Activated CD4-positive, alpha-beta T cell treated with anti-CD3 and anti-CD28 coated beads, Interleukin-2, amount 10 ng/mL, durations not matched to agents 7 days and 5 days (primary cell): ENCODE measurements at regions not wholly inside any gene's neighbourhood (a gene's known extent, or its start where the extent isn't known, plus 50 kb on each side); places are given as distances from the start of the nearest gene placed in this dataset.

ENCODE experiments used
- CTCF ChIA-PET: fragments of 350-600 bp; sonication (Branson Sonifier 250); formaldehyde crosslinking; loops from one replicate; lab custom pipeline; 2021; ENCODE audit warnings: antibody characterized with exemption; lab: Charles Lee
- POLR2A ChIA-PET: fragments of 350-600 bp; sonication (Branson Sonifier 250); formaldehyde crosslinking; loops from one replicate; lab custom pipeline; 2021; ENCODE audit warnings: antibody characterized with exemption; lab: Charles Lee
- DNase-seq: peaks from one replicate; pipeline ENCODE4 v3.0.0-alpha.2; 2020
- H3K27ac Mint-ChIP-seq: one replicate; pipeline ENCODE4 v1.8.0; 2021; ENCODE audit warnings: mild to moderate bottlenecking, moderate library complexity, mixed read lengths
- H3K27me3 Mint-ChIP-seq: one replicate; pipeline ENCODE4 v1.8.0; 2021; ENCODE audit warnings: mixed read lengths
- H3K36me3 Mint-ChIP-seq: one replicate; pipeline ENCODE4 v1.8.0; 2021; ENCODE audit warnings: low read depth, mixed read lengths
- H3K4me1 Mint-ChIP-seq: one replicate; pipeline ENCODE4 v1.8.0; 2021; ENCODE audit warnings: mixed read lengths
- H3K4me3 Mint-ChIP-seq: one replicate; pipeline ENCODE4 v1.8.0; 2021; ENCODE audit warnings: mild to moderate bottlenecking, moderate library complexity, mixed read lengths
- H3K9me3 Mint-ChIP-seq: one replicate; pipeline ENCODE4 v1.8.0; 2021; ENCODE audit warnings: mixed read lengths

DNA sequence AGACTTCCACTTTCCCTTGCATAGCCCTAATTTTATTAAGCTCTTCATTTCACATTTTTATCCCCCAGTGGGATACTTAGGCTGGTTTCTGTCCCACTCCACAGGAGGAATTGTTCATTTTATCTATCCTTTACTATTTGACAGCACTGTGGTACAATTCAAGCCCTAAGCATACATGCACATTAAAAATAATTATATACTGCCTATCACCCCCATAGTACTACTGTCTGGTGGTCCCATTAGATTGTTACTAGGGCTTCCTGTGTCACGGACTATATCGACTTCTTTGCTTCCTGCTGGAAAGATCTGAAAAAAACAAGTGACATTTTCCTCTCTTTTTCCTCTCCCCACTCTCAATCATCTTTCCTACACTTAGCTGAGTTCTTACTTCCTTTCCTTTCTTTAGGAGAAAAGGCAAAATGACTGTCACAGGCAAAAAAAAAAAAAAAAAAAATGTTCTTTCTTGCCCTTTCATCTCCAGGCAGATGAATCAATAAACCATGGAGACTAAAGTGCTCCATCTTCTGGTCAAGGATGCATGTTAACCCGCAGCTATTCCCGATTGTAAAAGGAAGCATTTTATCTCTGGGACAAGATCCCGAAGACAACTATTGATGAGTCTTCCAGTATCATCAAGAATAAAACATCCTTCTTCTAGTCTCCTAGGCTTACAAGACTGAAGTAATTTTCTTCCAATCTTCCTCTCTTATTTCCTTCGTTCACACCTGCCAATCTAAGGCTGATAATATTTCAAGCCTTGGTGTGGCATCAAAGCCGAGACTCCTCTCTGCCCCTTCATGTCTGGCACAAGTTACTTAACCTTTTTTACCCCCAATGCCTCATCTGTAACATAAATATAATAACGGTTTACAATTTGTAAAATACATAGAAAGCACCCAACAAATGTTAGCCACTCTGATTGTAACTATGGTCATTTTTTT, 94.4 kb upstream of the PLEKHG7 start:
- Mint-ChIP-seq H3K36me3 (no peaks in the 10 kb centered on the region), H3K27ac (no peak overlapping the region), H3K4me3 (no peak overlapping the region), H3K4me1 (peaks cover 14% of the 10 kb centered on the region), H3K27me3 (no peaks in the 10 kb centered on the region), H3K9me3 (peaks cover 3% of the 10 kb centered on the region)
- ChIA-PET POLR2A (no interaction called here), CTCF (interaction anchor here (0.6 to 1.3 kb wide), 6 partner anchors 15 to 1226 kb away, joined by 3 to 4 read pairs (median 3); no protein-coding TSS in a partner anchor)
- DNase-seq: no peak

DNA sequence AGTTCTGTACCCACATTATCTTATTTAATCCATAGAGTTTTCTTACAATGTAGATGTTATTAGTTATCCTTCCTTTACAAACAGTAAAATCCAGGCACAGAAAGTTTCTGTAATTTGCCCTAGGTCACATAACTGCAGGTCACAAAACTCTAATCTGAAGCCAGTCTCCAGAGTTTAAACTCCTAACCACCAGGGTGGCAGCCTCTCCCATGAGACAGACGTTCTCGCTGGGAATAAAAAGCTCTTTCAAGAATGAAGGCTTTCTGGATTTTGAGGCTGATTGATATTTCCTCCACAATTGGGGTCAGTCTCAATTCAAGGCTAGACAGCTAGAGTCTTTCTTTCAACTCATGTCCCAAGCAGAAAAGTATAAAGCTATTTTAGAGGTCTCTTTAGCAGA, 95.8 kb upstream of the PLEKHG7 start:
- ChIA-PET POLR2A (no interaction called here), CTCF (no interaction called here)
- Mint-ChIP-seq H3K27me3 (no peaks in the 10 kb centered on the region), H3K4me1 (peaks cover 17% of the 10 kb centered on the region), H3K9me3 (peaks cover 7% of the 10 kb centered on the region), H3K27ac (no peak overlapping the region), H3K4me3 (no peak overlapping the region), H3K36me3 (peaks cover 6% of the 10 kb centered on the region)
- DNase-seq: no peak

DNA sequence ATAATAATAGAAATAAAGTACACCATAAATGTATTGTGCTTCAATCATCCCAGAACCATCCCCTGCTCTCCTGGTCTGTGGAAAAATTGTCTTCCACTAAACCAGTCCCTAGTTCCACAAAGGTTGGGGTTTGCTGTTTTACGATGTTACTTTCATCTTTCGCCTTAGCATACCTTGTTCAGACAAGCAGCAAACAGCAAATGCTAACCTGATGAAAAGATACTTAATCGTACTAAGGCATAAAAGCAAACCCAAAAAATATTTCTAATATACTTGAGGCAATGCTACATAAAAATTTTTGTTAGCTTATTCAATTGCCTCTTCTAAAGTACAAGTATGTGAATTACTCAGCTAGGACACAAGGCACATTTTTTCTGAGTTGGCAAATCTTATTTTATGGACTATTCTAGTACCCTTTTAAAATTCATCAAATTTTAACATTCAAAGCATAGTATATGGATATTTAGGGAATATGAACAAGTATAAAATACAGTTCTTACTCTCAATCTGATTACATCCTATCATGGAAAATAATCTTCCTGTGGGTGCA, 97.1 kb upstream of the PLEKHG7 start:
- ChIA-PET POLR2A (no interaction called here), CTCF (interaction anchor here (0.6 to 0.8 kb wide), 2 partner anchors 30 to 600 kb away, joined by 3 to 4 read pairs; no protein-coding TSS in a partner anchor)
- peaks cover 18% of the 10 kb centered on the region for H3K4me1 Mint-ChIP-seq
- peaks cover 12% of the 10 kb centered on the region for H3K36me3 Mint-ChIP-seq
- DNase-seq: no peak
- peaks cover 18% of the 10 kb centered on the region for H3K9me3 Mint-ChIP-seq
- no peaks in the 10 kb centered on the region for H3K27me3 Mint-ChIP-seq
- H3K4me3 Mint-ChIP-seq: no peak overlapping the region
- no peak overlapping the region for H3K27ac Mint-ChIP-seq

DNA sequence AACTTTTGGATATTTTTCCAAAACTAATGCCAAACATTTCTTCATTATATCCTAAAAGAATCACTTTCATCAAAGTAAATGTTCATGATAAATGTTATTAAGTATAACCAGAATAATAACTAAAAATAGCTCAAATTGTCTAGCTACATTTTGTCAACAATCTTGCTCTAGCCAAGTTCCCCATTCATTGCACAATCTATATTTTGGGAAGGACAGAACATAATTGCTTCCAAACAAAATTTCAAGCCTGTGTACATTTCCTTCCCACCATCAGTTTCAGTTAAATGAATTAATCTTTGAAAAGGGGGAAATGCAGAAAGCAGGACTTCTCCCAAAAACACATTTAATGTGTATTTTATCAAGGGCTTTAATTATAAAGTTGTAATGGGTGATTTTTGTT, 98.0 kb upstream of the PLEKHG7 start:
- Mint-ChIP-seq H3K27me3 (no peaks in the 10 kb centered on the region), H3K36me3 (peaks cover 20% of the 10 kb centered on the region), H3K9me3 (peaks cover 24% of the 10 kb centered on the region), H3K4me1 (peaks cover 18% of the 10 kb centered on the region), H3K4me3 (no peak overlapping the region), H3K27ac (no peak overlapping the region)
- POLR2A ChIA-PET: no interaction called here
- no peak for DNase-seq
- CTCF ChIA-PET: no interaction called here

DNA sequence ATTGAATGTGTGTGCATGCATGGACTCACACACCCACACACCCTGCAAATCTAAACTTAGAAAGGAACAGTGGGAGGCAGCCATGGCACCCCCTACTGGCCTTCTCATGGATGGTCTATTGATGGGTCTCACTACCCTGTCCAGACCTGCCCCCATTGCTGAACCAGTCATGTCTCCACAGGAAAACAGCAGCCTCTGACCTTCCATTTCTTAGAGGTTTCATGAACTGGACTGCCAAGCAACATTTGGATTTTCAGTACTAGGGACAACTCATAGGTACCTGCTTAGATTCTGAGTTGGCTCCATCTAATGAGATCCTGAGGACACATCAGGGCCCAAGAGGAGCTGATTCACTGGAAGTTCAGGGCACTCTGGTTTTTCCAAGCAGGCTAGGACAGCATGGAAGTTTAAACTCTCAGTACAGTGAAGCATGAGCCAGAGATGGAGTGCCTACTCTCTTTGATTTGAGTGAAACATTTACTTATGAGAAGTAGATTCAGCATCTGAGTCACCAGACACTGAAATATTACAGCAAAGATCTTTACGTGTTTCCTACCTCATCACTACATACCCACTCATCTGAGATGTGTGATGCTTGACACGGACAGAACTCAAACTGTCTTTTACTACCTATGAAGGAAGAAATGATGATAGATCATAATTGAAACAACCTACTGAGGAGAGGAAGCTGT, 98.9 kb upstream of the PLEKHG7 start:
- POLR2A ChIA-PET: no interaction called here

DNA sequence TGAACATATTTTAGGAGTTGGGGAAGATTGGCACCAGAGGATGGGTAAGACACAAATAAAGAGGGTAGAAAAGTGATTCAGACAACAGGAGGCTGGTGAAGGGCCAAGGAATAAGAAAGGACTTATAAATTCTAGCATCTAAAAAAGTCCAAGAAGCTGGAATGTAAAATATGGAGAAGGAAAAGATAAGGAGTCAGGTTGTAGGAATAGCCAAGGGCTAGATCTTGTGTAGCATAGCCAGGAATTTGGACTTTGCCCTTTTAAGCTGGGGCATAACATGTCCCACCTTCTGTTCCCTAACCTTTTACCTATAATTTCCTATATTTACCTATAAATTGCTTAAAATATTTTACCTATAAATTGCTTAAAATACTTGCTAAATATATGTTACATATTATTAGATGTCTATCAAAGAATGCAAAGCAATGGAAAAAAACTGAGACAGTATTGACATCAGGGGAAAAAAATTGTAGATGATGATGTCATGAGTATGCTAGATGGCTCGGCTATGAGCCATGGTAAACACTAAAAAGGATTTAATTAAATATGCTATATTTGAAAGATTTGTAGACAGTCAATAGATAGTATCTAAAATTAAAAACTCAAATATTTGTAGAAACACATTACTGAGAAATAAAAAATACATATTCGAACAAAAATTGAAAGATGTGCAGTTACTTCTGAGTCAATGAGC, 99.7 kb upstream of the PLEKHG7 start:
- peaks cover 15% of the 10 kb centered on the region for H3K4me1 Mint-ChIP-seq
- H3K36me3 Mint-ChIP-seq: peaks cover 28% of the 10 kb centered on the region
- H3K27ac Mint-ChIP-seq: no peak overlapping the region
- no peak for DNase-seq
- ChIA-PET POLR2A (no interaction called here), CTCF (interaction anchor here (0.5 kb wide), 1 partner anchor 450 kb away, joined by 3 read pairs; no protein-coding TSS in a partner anchor)
- H3K27me3 Mint-ChIP-seq: no peaks in the 10 kb centered on the region
- no peak overlapping the region for H3K4me3 Mint-ChIP-seq
- peaks cover 36% of the 10 kb centered on the region for H3K9me3 Mint-ChIP-seq

More for the DNA sequence above, 98.9 kb upstream of the PLEKHG7 start:
- no peak overlapping the region for H3K27ac Mint-ChIP-seq
- peaks cover 22% of the 10 kb centered on the region for H3K36me3 Mint-ChIP-seq
- peaks cover 18% of the 10 kb centered on the region for H3K4me1 Mint-ChIP-seq
- no peak overlapping the region for H3K4me3 Mint-ChIP-seq
- DNase-seq: no peak
- H3K27me3 Mint-ChIP-seq: no peaks in the 10 kb centered on the region
- H3K9me3 Mint-ChIP-seq: peaks cover 31% of the 10 kb centered on the region
- CTCF ChIA-PET: no interaction called here

DNA sequence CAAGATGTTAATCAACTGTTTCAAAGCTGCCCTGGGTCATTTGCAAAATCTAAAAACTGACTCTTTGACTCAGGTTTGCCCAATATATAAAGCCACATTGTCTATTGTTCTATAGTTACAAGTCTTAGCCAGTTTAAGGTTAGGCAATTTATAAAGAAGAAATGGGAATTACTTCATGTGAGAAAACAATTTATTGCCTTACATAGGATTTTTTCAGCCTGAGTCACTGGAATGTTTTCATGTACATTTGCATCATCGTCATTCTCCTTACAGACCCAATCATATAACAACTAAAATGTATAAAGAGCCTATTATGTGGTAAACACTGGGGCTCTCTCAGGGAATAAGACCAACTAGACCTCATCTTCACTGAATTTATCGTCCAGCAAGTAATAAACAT, 100.3 kb upstream of the PLEKHG7 start:
- H3K9me3 Mint-ChIP-seq: peaks cover 41% of the 10 kb centered on the region
- H3K4me3 Mint-ChIP-seq: no peak overlapping the region
- no peak for DNase-seq
- no peak overlapping the region for H3K27ac Mint-ChIP-seq
- ChIA-PET POLR2A (no interaction called here), CTCF (interaction anchor here (0.5 kb wide), 1 partner anchor 449 kb away, joined by 3 read pairs; no protein-coding TSS in a partner anchor)
- peaks cover 32% of the 10 kb centered on the region for H3K36me3 Mint-ChIP-seq
- no peaks in the 10 kb centered on the region for H3K27me3 Mint-ChIP-seq
- peaks cover 19% of the 10 kb centered on the region for H3K4me1 Mint-ChIP-seq

DNA sequence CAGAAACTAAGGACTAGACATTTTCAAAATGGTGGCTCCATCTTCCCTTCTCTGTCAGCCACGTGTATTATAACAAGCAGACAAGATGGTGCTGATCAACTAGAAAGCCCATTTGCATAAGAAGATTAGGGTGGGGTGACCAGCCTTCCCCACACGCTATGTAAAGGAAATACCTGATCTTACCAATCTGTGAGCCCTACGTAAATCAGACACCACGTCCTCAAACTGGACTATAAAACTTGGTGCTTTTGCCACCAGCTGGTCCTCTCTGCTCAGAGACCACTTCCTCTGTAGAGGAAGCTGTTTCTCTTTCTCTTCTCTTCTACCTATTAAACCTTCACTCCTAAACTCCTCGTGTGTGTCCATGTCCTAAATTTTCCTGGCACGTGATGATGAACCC, 101.1 kb upstream of the PLEKHG7 start:
- Mint-ChIP-seq H3K36me3 (peaks cover 34% of the 10 kb centered on the region), H3K9me3 (peaks cover 43% of the 10 kb centered on the region), H3K4me3 (no peak overlapping the region), H3K27ac (no peak overlapping the region), H3K27me3 (no peaks in the 10 kb centered on the region), H3K4me1 (peaks cover 22% of the 10 kb centered on the region)
- ChIA-PET CTCF (no interaction called here), POLR2A (no interaction called here)
- no peak for DNase-seq

DNA sequence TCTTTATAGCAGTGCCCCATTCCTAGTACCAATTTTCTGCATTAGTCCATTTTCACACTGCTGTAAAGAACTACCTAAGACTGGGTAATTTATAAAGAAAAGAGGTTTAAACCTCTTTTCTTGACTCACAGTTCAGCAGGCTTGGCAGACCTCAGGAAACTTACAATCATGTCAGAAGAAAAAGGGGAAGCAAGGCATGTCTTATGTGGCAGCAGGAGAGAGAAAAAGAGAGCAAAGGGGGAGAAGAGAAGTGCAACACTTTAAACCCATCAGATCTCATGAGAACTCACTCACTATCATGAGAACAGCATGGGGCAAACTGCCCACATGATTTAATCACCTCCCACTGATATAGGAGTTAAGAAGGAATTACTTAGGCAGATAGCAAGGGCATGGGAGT, 101.6 kb upstream of the PLEKHG7 start:
- H3K4me3 Mint-ChIP-seq: no peak overlapping the region
- peaks cover 22% of the 10 kb centered on the region for H3K4me1 Mint-ChIP-seq
- no peak for DNase-seq
- ChIA-PET POLR2A (no interaction called here), CTCF (no interaction called here)
- H3K27ac Mint-ChIP-seq: no peak overlapping the region
- no peaks in the 10 kb centered on the region for H3K27me3 Mint-ChIP-seq
- H3K36me3 Mint-ChIP-seq: peaks cover 34% of the 10 kb centered on the region
- peaks cover 47% of the 10 kb centered on the region for H3K9me3 Mint-ChIP-seq

DNA sequence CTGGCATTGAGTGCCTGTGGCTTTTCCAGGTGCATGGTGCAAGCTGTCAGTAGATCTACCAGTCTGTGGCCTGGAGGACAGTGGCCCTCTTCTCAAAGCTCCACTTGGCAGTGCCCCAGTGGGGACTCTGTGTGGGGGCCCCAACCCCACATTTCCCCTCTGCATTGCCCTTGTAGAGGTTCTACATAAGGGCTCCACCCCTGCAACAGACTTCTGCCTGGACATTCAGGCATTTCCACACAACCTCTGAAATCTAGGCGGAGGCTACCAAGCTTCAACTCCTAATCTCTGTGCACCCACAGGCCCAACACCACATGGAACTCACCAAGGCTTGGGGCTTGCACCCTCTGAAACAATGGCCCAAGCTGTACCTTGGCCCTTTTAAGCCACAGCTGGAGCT, 102.7 kb upstream of the PLEKHG7 start:
- ChIA-PET POLR2A (no interaction called here), CTCF (interaction anchor here (0.9 to 1.0 kb wide), 2 partner anchors 9 to 12 kb away, joined by 3 read pairs; no protein-coding TSS in a partner anchor)
- Mint-ChIP-seq H3K4me1 (peaks cover 28% of the 10 kb centered on the region), H3K27ac (no peak overlapping the region), H3K9me3 (peaks cover 54% of the 10 kb centered on the region), H3K4me3 (no peak overlapping the region), H3K27me3 (no peaks in the 10 kb centered on the region), H3K36me3 (peaks cover 42% of the 10 kb centered on the region)
- DNase-seq: no peak

DNA sequence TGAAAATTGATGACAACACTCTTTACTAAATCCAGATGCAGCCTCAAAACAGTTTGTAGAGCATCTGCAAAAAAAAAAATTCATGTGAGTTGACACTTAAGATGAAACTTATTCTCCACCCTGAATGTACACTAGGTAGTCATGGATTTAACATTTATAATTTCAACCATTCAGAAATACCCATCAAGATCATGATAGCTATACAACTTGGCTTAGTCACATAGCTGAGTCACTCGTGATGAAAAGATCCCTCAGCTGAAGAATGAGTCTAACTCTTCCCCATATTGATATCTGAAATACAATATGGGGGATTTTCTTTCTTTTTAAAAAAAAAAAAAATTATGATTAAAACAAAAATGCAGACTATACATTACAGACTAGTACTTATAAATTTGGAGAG, 104.8 kb upstream of the PLEKHG7 start:
- peaks cover 37% of the 10 kb centered on the region for H3K4me1 Mint-ChIP-seq
- peaks cover 49% of the 10 kb centered on the region for H3K36me3 Mint-ChIP-seq
- peaks cover 57% of the 10 kb centered on the region for H3K9me3 Mint-ChIP-seq
- H3K27ac Mint-ChIP-seq: no peak overlapping the region
- no peaks in the 10 kb centered on the region for H3K27me3 Mint-ChIP-seq
- POLR2A ChIA-PET: no interaction called here
- H3K4me3 Mint-ChIP-seq: no peak overlapping the region
- CTCF ChIA-PET: interaction anchor here (0.6 to 0.7 kb wide), 2 partner anchors 1210 to 1544 kb away, joined by 4 read pairs; no protein-coding TSS in a partner anchor
- no peak for DNase-seq

DNA sequence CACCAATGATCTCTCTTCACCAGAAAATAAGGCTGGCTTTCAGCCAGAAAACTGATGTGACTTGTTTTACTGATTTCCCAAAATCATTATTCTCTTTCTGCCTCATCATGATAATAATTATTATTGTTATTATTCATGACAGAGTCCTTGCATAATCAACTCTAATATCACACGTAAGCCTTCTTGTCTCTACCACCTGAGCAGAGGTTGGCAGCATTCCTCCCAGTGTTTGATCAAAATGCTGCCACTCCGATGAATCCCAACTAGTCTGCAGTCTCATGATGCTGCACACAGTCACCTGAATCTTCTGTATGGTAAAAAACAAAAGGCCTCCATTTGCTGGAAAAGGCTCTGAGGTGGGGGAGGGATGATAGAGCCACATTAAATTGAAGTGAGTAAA, 105.7 kb upstream of the PLEKHG7 start:
- ChIA-PET CTCF (no interaction called here), POLR2A (no interaction called here)
- peaks cover 55% of the 10 kb centered on the region for H3K9me3 Mint-ChIP-seq
- H3K27me3 Mint-ChIP-seq: no peaks in the 10 kb centered on the region
- H3K27ac Mint-ChIP-seq: no peak overlapping the region
- peaks cover 49% of the 10 kb centered on the region for H3K36me3 Mint-ChIP-seq
- DNase-seq: no peak
- H3K4me1 Mint-ChIP-seq: peaks cover 38% of the 10 kb centered on the region
- no peak overlapping the region for H3K4me3 Mint-ChIP-seq
